H1 (cell line): ENCODE measurements at regions not wholly inside any gene's neighbourhood (a gene's known extent, or its start where the extent isn't known, plus 50 kb on each side); places are given as distances from the start of the nearest gene placed in this dataset.

Experiments used
- CTCF ChIA-PET: fragments of 300-600 bp; sonication (Branson Sonifier 250); formaldehyde crosslinking; loops from one replicate; lab custom pipeline; 2021; ENCODE audit not compliant: partially characterized antibody; lab: Charles Lee
- POLR2A ChIA-PET: fragments of 300-600 bp; sonication (Branson Sonifier 250); formaldehyde crosslinking; loops from one replicate; lab custom pipeline; 2021; ENCODE audit warnings: inconsistent platforms; ENCODE audit not compliant: partially characterized antibody; lab: Charles Lee
- DNase-seq, 2 experiments: peaks; one replicate each; pipeline versions ENCODE4 v3.0.0 to v3.0.0-alpha.2; 2010 to 2022; ENCODE audit warnings: low spot score in 2 of 2, low read depth in 1 of 2, mixed read lengths in 1 of 2
- FAIRE-seq: peaks from 2 replicates; lab custom pipeline; 2011; peaks lifted over from hg19 to GRCh38; lab: Jason Lieb, UNC
- H2AFZ ChIP-seq: 2 replicates; pipeline ENCODE4 v1.8.1; 2012; ENCODE audit warnings: low read length, inconsistent platforms
- H2AK5ac ChIP-seq: 2 replicates; pipeline ENCODE4 v1.6.1; 2013; ENCODE audit warnings: low read depth, low read length
- H2BK120ac ChIP-seq: replicated peaks from 2 replicates; pipeline ENCODE3; 2013; ENCODE audit warnings: low read depth, low read length, inconsistent platforms
- H2BK12ac ChIP-seq: 2 replicates; pipeline ENCODE4 v1.6.1; 2013; ENCODE audit warnings: low read depth, low read length
- H2BK15ac ChIP-seq: 2 replicates; pipeline ENCODE4 v1.6.1; 2013; ENCODE audit warnings: low read length
- H2BK20ac ChIP-seq: 2 replicates; pipeline ENCODE4 v1.6.1; 2013; ENCODE audit warnings: low read length
- H2BK5ac ChIP-seq: 2 replicates; pipeline ENCODE4 v1.6.1; 2013; ENCODE audit warnings: low read depth, low read length
- H3K14ac ChIP-seq: 2 replicates; pipeline ENCODE4 v1.6.1; 2013; ENCODE audit warnings: inconsistent platforms; ENCODE audit not compliant: insufficient read length
- H3K18ac ChIP-seq: 2 replicates; pipeline ENCODE4 v1.6.1; 2013; ENCODE audit warnings: low read length; ENCODE audit errors: extremely low read depth
- H3K23ac ChIP-seq: 2 replicates; pipeline ENCODE4 v1.6.1; 2013; ENCODE audit warnings: inconsistent platforms; ENCODE audit not compliant: insufficient read length
- H3K23me2 ChIP-seq: 2 replicates; pipeline ENCODE4 v1.6.1; 2013; ENCODE audit warnings: low read depth, low read length
- H3K27ac ChIP-seq: 2 replicates; pipeline ENCODE4 v1.6.1; 2011; ENCODE audit warnings: low read depth, low read length, inconsistent platforms
- H3K27me3 ChIP-seq, 4 experiments: replicated peaks in 1 of 4; 1 replicate in 1 of 4; 2 replicates in 3 of 4; pipeline versions ENCODE4 v1.6.1 to v1.8.1; 2011 to 2013; ENCODE audit warnings: low read length in 3 of 4, mild to moderate bottlenecking in 3 of 4, inconsistent platforms in 2 of 4, mixed read lengths in 2 of 4, moderate library complexity in 1 of 4; ENCODE audit not compliant: control insufficient read depth in 3 of 4, insufficient read depth in 3 of 4; ENCODE audit errors: extremely low read depth in 1 of 4
- H3K36me3 ChIP-seq, 4 experiments: 2 replicates each; pipeline versions ENCODE4 v1.6.1 to v1.8.1; 2011 to 2013; ENCODE audit warnings: mild to moderate bottlenecking in 4 of 4, low read length in 3 of 4, moderate library complexity in 2 of 4, control low read depth in 1 of 4, inconsistent platforms in 1 of 4; ENCODE audit not compliant: insufficient read depth in 4 of 4, control insufficient read depth in 2 of 4
- H3K4ac ChIP-seq: replicated peaks from 2 replicates; pipeline ENCODE3; 2013; ENCODE audit warnings: low read length, low read depth, mixed read lengths, inconsistent platforms; ENCODE audit not compliant: insufficient read length
- H3K4me1 ChIP-seq, 4 experiments: replicated peaks in 1 of 4; 1 replicate in 1 of 4; 2 replicates in 3 of 4; pipeline versions ENCODE4 v1.6.1 to v1.8.1; 2011 to 2013; ENCODE audit warnings: low read length in 3 of 4, inconsistent platforms in 2 of 4, mixed read lengths in 1 of 4; ENCODE audit not compliant: insufficient read depth in 4 of 4, control insufficient read depth in 3 of 4
- H3K4me2 ChIP-seq, 2 experiments: 2 replicates each; pipeline versions ENCODE4 v1.6.1 to v1.8.1; 2011 to 2013; ENCODE audit warnings: low read depth in 2 of 2, low read length in 2 of 2, control low read depth in 1 of 2, inconsistent platforms in 1 of 2, mild to moderate bottlenecking in 1 of 2; ENCODE audit not compliant: insufficient read depth in 1 of 2
- H3K4me3 ChIP-seq, 4 experiments: fragments of 200-600, 300-600 bp in 1 of 4; sonication (generic), shearing (Covaris generic), sonication (Bioruptor Twin) in 1 of 4; 2 replicates each; pipeline versions ENCODE4 v1.5.1 to v1.8.1; 2011 to 2016; ENCODE audit warnings: low read length in 4 of 4, low read depth in 3 of 4, control low read depth in 2 of 4, inconsistent platforms in 2 of 4, mild to moderate bottlenecking in 2 of 4, mixed read lengths in 1 of 4, moderate library complexity in 1 of 4; ENCODE audit not compliant: insufficient read depth in 2 of 4; ENCODE audit errors: extremely low read depth in 1 of 4
- H3K56ac ChIP-seq: replicated peaks from 2 replicates; pipeline ENCODE3; 2013; ENCODE audit warnings: low read depth, mild to moderate bottlenecking, mixed read lengths, low read length, inconsistent platforms; ENCODE audit not compliant: insufficient read length
- H3K79me1 ChIP-seq: 2 replicates; pipeline ENCODE4 v1.6.1; 2013; ENCODE audit warnings: low read depth, low read length, control low read depth
- H3K79me2 ChIP-seq, 2 experiments: 2 replicates each; pipeline versions ENCODE4 v1.6.1 to v1.8.1; 2012 to 2013; ENCODE audit warnings: low read length in 2 of 2, mild to moderate bottlenecking in 2 of 2, inconsistent platforms in 1 of 2; ENCODE audit not compliant: insufficient read depth in 2 of 2, control insufficient read depth in 1 of 2
- H3K9ac ChIP-seq, 4 experiments: replicated peaks in 1 of 4; 1 replicate in 1 of 4; 2 replicates in 3 of 4; pipeline versions ENCODE4 v1.6.1 to v1.8.1; 2011 to 2013; ENCODE audit warnings: low read depth in 3 of 4, low read length in 3 of 4, control low read depth in 2 of 4, mild to moderate bottlenecking in 2 of 4, moderate library complexity in 2 of 4, inconsistent platforms in 1 of 4; ENCODE audit errors: extremely low read depth in 1 of 4
- H3K9me3 ChIP-seq, 2 experiments: 2 replicates each; pipeline versions ENCODE4 v1.6.1 to v1.8.1; 2012 to 2013; ENCODE audit warnings: mild to moderate bottlenecking in 2 of 2, moderate library complexity in 2 of 2, control low read depth in 1 of 2, inconsistent platforms in 1 of 2, low read depth in 1 of 2, low read length in 1 of 2, mixed read lengths in 1 of 2; ENCODE audit not compliant: insufficient read depth in 2 of 2
- H4K20me1 ChIP-seq, 2 experiments: replicated peaks in 1 of 2; 2 replicates each; pipeline versions ENCODE3 to v1.8.1; 2011 to 2013; ENCODE audit warnings: inconsistent platforms in 2 of 2, low read length in 2 of 2, mild to moderate bottlenecking in 1 of 2; ENCODE audit not compliant: insufficient read depth in 2 of 2, control insufficient read depth in 1 of 2
- H4K5ac ChIP-seq: 2 replicates; pipeline ENCODE4 v1.6.1; 2013; ENCODE audit warnings: low read length, low read depth, mixed read lengths, inconsistent platforms; ENCODE audit not compliant: insufficient read length
- H4K8ac ChIP-seq: 2 replicates; pipeline ENCODE4 v1.8.0; 2013; ENCODE audit warnings: mild to moderate bottlenecking, moderate library complexity, low read length, inconsistent platforms; ENCODE audit not compliant: insufficient read depth; ENCODE audit errors: extremely low read depth
- H4K91ac ChIP-seq: replicated peaks from 2 replicates; pipeline ENCODE3; 2013; ENCODE audit warnings: low read length, mixed read lengths, inconsistent platforms; ENCODE audit not compliant: insufficient read length
- ASH2L ChIP-seq: fragments of 200-600, 300-600 bp; sonication (generic); IDR thresholded peaks from one replicate; pipeline ENCODE4 v1.7.1; 2017; ENCODE audit warnings: low read length
- GTF2F1 ChIP-seq: IDR thresholded peaks from 2 replicates; pipeline ENCODE4 v1.6.1; 2012; ENCODE audit warnings: low read depth, low read length, improper control_type of control experiment, borderline replicate concordance
- KDM5A ChIP-seq: fragments of 200-600 bp; IDR thresholded peaks from 2 replicates; pipeline ENCODE4 v1.7.1; 2012; ENCODE audit warnings: mild to moderate bottlenecking, low read length, inconsistent platforms, mixed read lengths
- NANOG ChIP-seq: IDR thresholded peaks from 2 replicates; pipeline ENCODE4 v1.6.1; 2011; ENCODE audit warnings: low read length, low read depth, mild to moderate bottlenecking, inconsistent platforms; ENCODE audit not compliant: insufficient read depth, poor library complexity, severe bottlenecking
- SIRT6 ChIP-seq: IDR thresholded peaks from one replicate; pipeline ENCODE4 v1.7.1; 2012; ENCODE audit warnings: low read length, inconsistent platforms
- SIX5 ChIP-seq: IDR thresholded peaks from 2 replicates; pipeline ENCODE4 v1.6.1; 2011; ENCODE audit warnings: mild to moderate bottlenecking, low read depth, low read length
- YY1 ChIP-seq: IDR thresholded peaks from 2 replicates; pipeline ENCODE4 v1.6.1; 2011; ENCODE audit warnings: low read depth, mild to moderate bottlenecking, low read length
- ZNF274 ChIP-seq: IDR thresholded peaks from 2 replicates; pipeline ENCODE4 v1.7.0; 2012; ENCODE audit warnings: low read length, borderline replicate concordance; ENCODE audit errors: extremely low read depth
- TF ChIP-seq, protein P1 (sequence below), 3 experiments: IDR thresholded peaks; 1 replicate in 2 of 3; 2 replicates in 1 of 3; pipeline versions ENCODE4 v1.5.1 to v1.6.1; 2011; ENCODE audit warnings: low read length in 3 of 3, mild to moderate bottlenecking in 3 of 3, inconsistent platforms in 2 of 3, low read depth in 1 of 3, moderate library complexity in 1 of 3; ENCODE audit not compliant: insufficient read depth in 1 of 3; ENCODE audit errors: control extremely low read depth in 1 of 3

DNA sequence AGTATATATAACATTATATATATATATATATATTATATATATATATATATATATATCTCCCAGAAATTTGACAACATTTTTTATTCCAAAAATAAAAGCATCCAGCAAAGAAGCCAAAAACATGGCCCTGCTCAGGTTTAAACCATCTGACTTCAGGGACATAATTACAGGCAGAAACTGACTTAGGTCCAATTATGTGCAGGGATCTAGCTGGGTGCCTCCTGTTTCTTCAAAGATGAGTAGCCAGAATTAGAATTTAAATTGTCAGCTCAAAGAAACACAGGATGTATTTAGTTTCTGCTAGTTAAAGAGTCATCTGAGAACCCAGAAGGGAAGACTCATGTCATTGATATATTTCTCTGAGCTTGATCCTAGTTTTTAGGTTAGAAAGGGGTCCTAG lies 656.4 kb upstream of the TEX47 start:
- ChIA-PET CTCF (interaction anchor here (0.7 kb wide), 1 partner anchor 234 kb away, joined by 6 read pairs; no protein-coding TSS in a partner anchor), POLR2A (no interaction called here)
- DNase-seq (no peak), FAIRE-seq (no peak)
- Histone ChIP-seq H2AK5ac (no peak overlapping the region), H3K79me2 (no peaks in the 10 kb centered on the region), H2BK20ac (no peak overlapping the region), H3K4ac (no peak overlapping the region), H3K18ac (no peak overlapping the region), H4K20me1 (no peaks in the 10 kb centered on the region), H4K5ac (no peak overlapping the region), H3K56ac (no peak overlapping the region), H3K9me3 (no peaks in the 10 kb centered on the region), H3K4me1 (no peaks in the 10 kb centered on the region), H3K23me2 (no peaks in the 10 kb centered on the region), H3K27ac (no peak overlapping the region), H3K36me3 (no peaks in the 10 kb centered on the region), H4K8ac (no peak overlapping the region), H2BK5ac (no peak overlapping the region), H3K4me2 (no peak overlapping the region), H4K91ac (no peak overlapping the region), H3K14ac (no peak overlapping the region), H3K27me3 (no peaks in the 10 kb centered on the region), H2BK12ac (no peak overlapping the region), H3K23ac (no peak overlapping the region), H3K9ac (no peak overlapping the region), H3K79me1 (no peaks in the 10 kb centered on the region), H2AFZ (no peak overlapping the region), H3K4me3 (no peak overlapping the region), H2BK120ac (no peak overlapping the region), H2BK15ac (no peak overlapping the region)
- TF ChIP-seq SIRT6 (no peak), GTF2F1 (no peak), KDM5A (no peak), YY1 (no peak), ASH2L (no peak), SIX5 (no peak), NANOG (no peak), ZNF274 (no peak)
- TF ChIP-seq, protein P1, sequence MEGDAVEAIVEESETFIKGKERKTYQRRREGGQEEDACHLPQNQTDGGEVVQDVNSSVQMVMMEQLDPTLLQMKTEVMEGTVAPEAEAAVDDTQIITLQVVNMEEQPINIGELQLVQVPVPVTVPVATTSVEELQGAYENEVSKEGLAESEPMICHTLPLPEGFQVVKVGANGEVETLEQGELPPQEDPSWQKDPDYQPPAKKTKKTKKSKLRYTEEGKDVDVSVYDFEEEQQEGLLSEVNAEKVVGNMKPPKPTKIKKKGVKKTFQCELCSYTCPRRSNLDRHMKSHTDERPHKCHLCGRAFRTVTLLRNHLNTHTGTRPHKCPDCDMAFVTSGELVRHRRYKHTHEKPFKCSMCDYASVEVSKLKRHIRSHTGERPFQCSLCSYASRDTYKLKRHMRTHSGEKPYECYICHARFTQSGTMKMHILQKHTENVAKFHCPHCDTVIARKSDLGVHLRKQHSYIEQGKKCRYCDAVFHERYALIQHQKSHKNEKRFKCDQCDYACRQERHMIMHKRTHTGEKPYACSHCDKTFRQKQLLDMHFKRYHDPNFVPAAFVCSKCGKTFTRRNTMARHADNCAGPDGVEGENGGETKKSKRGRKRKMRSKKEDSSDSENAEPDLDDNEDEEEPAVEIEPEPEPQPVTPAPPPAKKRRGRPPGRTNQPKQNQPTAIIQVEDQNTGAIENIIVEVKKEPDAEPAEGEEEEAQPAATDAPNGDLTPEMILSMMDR (IDR thresholded peaks at IDR 0.05; ENCODE audit: control extremely low read depth in 1 of 3, insufficient read depth in 1 of 3, low read depth in 1 of 3, low read length in 3 of 3): no peak
